HepG2 (cell line): ENCODE measurements at regions not wholly inside any gene's neighbourhood (a gene's known extent, or its start where the extent isn't known, plus 50 kb on each side); places are given as distances from the start of the nearest gene placed in this dataset.

Experiments used
- CC2D1A ChIP-seq: sonication (generic); formaldehyde crosslinking; IDR thresholded peaks from 2 replicates; pipeline ENCODE4 v1.8.1; 2023; ENCODE audit warnings: mild to moderate bottlenecking, missing genetic modification reagents
- ESRRA ChIP-seq: sonication (generic); formaldehyde crosslinking; IDR thresholded peaks from 2 replicates; pipeline ENCODE4 v1.5.1; 2020; ENCODE audit warnings: mild to moderate bottlenecking, low read depth, missing genetic modification reagents
- FOXK2 ChIP-seq: fragments of 450-650 bp; IDR thresholded peaks from 2 replicates; pipeline ENCODE4 v1.6.1; 2016
- HOXD1 ChIP-seq: sonication (generic); formaldehyde crosslinking; IDR thresholded peaks from 2 replicates; pipeline ENCODE4 v1.5.0; 2020; ENCODE audit warnings: missing genetic modification reagents
- KDM3A ChIP-seq: IDR thresholded peaks from 2 replicates; pipeline ENCODE4 v1.6.1; 2018; ENCODE audit warnings: low read depth, missing compliant biosample characterization
- KIAA2018 ChIP-seq: sonication (generic); formaldehyde crosslinking; IDR thresholded peaks from 2 replicates; pipeline ENCODE4 v1.5.0; 2020; ENCODE audit warnings: mild to moderate bottlenecking, missing genetic modification reagents, borderline replicate concordance
- ONECUT2 ChIP-seq: sonication (generic); formaldehyde crosslinking; IDR thresholded peaks from 2 replicates; pipeline ENCODE4 v1.4.0; 2020; ENCODE audit warnings: missing genetic modification reagents
- RARG ChIP-seq: sonication (generic); formaldehyde crosslinking; IDR thresholded peaks from 2 replicates; pipeline ENCODE4 v1.4.0; 2020; ENCODE audit warnings: low read depth, mild to moderate bottlenecking, missing genetic modification reagents
- THYN1 ChIP-seq: sonication (generic); formaldehyde crosslinking; IDR thresholded peaks from 2 replicates; pipeline ENCODE4 v1.8.1; 2023; ENCODE audit warnings: low read depth, mild to moderate bottlenecking, moderate library complexity, missing genetic modification reagents, borderline replicate concordance
- ZBED4 ChIP-seq: sonication (generic); formaldehyde crosslinking; IDR thresholded peaks from 2 replicates; pipeline ENCODE4 v1.4.0; 2020; ENCODE audit warnings: missing genetic modification reagents, borderline replicate concordance
- ZBTB38 ChIP-seq: sonication (generic); formaldehyde crosslinking; IDR thresholded peaks from 2 replicates; pipeline ENCODE4 v1.5.1; 2020; ENCODE audit warnings: mild to moderate bottlenecking, missing genetic modification reagents
- ZBTB7B ChIP-seq: sonication (generic); formaldehyde crosslinking; IDR thresholded peaks from 2 replicates; pipeline ENCODE4 v1.4.0; 2020; ENCODE audit warnings: missing genetic modification reagents
- ZNF431 ChIP-seq: sonication (generic); formaldehyde crosslinking; IDR thresholded peaks from 2 replicates; pipeline ENCODE4 v1.9.0; 2022; ENCODE audit warnings: missing genetic modification reagents, low read depth, mild to moderate bottlenecking, borderline replicate concordance
- ZNF501 ChIP-seq: sonication (generic); formaldehyde crosslinking; IDR thresholded peaks from 2 replicates; pipeline ENCODE4 v1.5.1; 2020; ENCODE audit warnings: mild to moderate bottlenecking, moderate library complexity, missing genetic modification reagents
- ZNF547 ChIP-seq: sonication (generic); formaldehyde crosslinking; IDR thresholded peaks from 2 replicates; pipeline ENCODE4 v1.5.1; 2020; ENCODE audit warnings: mild to moderate bottlenecking, missing genetic modification reagents
- ZNF607 ChIP-seq: sonication (generic); formaldehyde crosslinking; IDR thresholded peaks from 2 replicates; pipeline ENCODE4 v1.5.1; 2020; ENCODE audit warnings: missing genetic modification reagents, mild to moderate bottlenecking, borderline replicate concordance
- ZNF780A ChIP-seq: sonication (generic); formaldehyde crosslinking; IDR thresholded peaks from 2 replicates; pipeline ENCODE4 v1.8.0; 2022; ENCODE audit warnings: mild to moderate bottlenecking, missing genetic modification reagents, moderate library complexity

- TF ChIP-seq KIAA2018 (CRISPR knock-in tag): no peak
- peak; percentile 72 for TF ChIP-seq ZNF501 (CRISPR knock-in tag)
- peak; percentile 70; the same call in 1 of the 2 replicates for TF ChIP-seq ZNF547
- TF ChIP-seq ZBTB7B: no peak
- TF ChIP-seq ZNF431: no peak
- no peak for TF ChIP-seq THYN1
- TF ChIP-seq ZBED4 (CRISPR knock-in tag): 0 out of 2 replicates have a peak, but pooled peaks have one; percentile 7
- no peak for TF ChIP-seq RARG (CRISPR knock-in tag)
- peak; percentile 69 for TF ChIP-seq FOXK2
- no peak for TF ChIP-seq CC2D1A (CRISPR knock-in tag)
- TF ChIP-seq ZNF607 (CRISPR knock-in tag): 0 out of 2 replicates have a peak, but pooled peaks have one; percentile 38
- TF ChIP-seq HOXD1 (CRISPR knock-in tag): peak; percentile 100
- TF ChIP-seq ZNF780A (CRISPR knock-in tag): no peak
- TF ChIP-seq ESRRA: 0 out of 2 replicates have a peak, but pooled peaks have one; percentile 70
- TF ChIP-seq KDM3A (CRISPR knock-in tag): peak; percentile 63; the same call in 1 of the 2 replicates
- TF ChIP-seq ZBTB38 (CRISPR knock-in tag): peak; percentile 29; the same call in 1 of the 2 replicates
- TF ChIP-seq ONECUT2 (CRISPR knock-in tag): peak; percentile 98
Observed at GRCh38 chr16:72455743-72456659, 284.0 kb upstream of the PMFBP1 start (continued).
